Natural killer cell (primary cell): ENCODE measurements at regions not wholly inside any gene's neighbourhood (a gene's known extent, or its start where the extent isn't known, plus 50 kb on each side); places are given as distances from the start of the nearest gene placed in this dataset.

ENCODE experiments used
- ATAC-seq, 3 donors: fragments of 150-1000 bp in 2 of 3; fragments of 200-7000 bp in 1 of 3; cut with Tn5 transposase; 1 replicate in 1 of 3; 2 replicates in 2 of 3; pipeline ENCODE4 v1.10.0; 2021; ENCODE audit warnings: mild to moderate bottlenecking in 2 of 3, moderate library complexity in 2 of 3
- DNase-seq, 2 donors: peaks; one replicate each; pipeline versions ENCODE4 v3.0.0 to v3.0.0-alpha.2; 2013 to 2021; ENCODE audit warnings: mixed read lengths in 1 of 2
- H3K27ac ChIP-seq: one replicate; pipeline ENCODE4 v1.5.1; 2013; ENCODE audit warnings: mild to moderate bottlenecking, low read length
- H3K27me3 ChIP-seq: one replicate; pipeline ENCODE4 v1.6.1; 2013; ENCODE audit warnings: low read length; ENCODE audit not compliant: control insufficient read depth, insufficient read depth
- H3K36me3 ChIP-seq: one replicate; pipeline ENCODE4 v1.6.1; 2013; ENCODE audit warnings: low read length; ENCODE audit not compliant: control insufficient read depth, insufficient read depth
- H3K4me1 ChIP-seq: one replicate; pipeline ENCODE4 v1.6.1; 2013; ENCODE audit warnings: low read length; ENCODE audit not compliant: control insufficient read depth, insufficient read depth
- H3K4me3 ChIP-seq: one replicate; pipeline ENCODE4 v1.5.1; 2013; ENCODE audit warnings: low read length
- H3K9me3 ChIP-seq: one replicate; pipeline ENCODE4 v1.6.1; 2013; ENCODE audit warnings: low read length; ENCODE audit not compliant: control insufficient read depth, insufficient read depth
- H3K27ac Mint-ChIP-seq, 2 donors: one replicate each; pipeline ENCODE4 v1.8.0; 2022; ENCODE audit warnings: mild to moderate bottlenecking in 2 of 2, mixed read lengths in 2 of 2, moderate library complexity in 1 of 2
- H3K27me3 Mint-ChIP-seq, 2 donors: one replicate each; pipeline ENCODE4 v1.8.0; 2022; ENCODE audit warnings: low read depth in 2 of 2, mixed read lengths in 2 of 2
- H3K36me3 Mint-ChIP-seq: one replicate; pipeline ENCODE4 v1.8.0; 2022; ENCODE audit warnings: mixed read lengths
- H3K4me1 Mint-ChIP-seq, 2 donors: one replicate each; pipeline ENCODE4 v1.8.0; 2022; ENCODE audit warnings: mixed read lengths in 2 of 2
- H3K4me3 Mint-ChIP-seq: one replicate; pipeline ENCODE4 v1.8.0; 2022; ENCODE audit warnings: mild to moderate bottlenecking, moderate library complexity, mixed read lengths
- H3K9me3 Mint-ChIP-seq, 2 donors: one replicate each; pipeline ENCODE4 v1.8.0; 2022; ENCODE audit warnings: mixed read lengths in 2 of 2
- CTCF ChIP-seq: fragments of 200-600 bp; IDR thresholded peaks from one replicate; pipeline ENCODE4 v1.8.0; 2022; ENCODE audit warnings: antibody characterized with exemption
- WGBS: methylation state at CpG from one replicate; pipeline ENCODE4 v1.1.7; 2013; ENCODE audit warnings: missing lambda C conversion rate; ENCODE audit not compliant: insufficient coverage; 5-methylcytosine and 5-hydroxymethylcytosine counted together
- intact Hi-C: fragments of 100-400 bp; cut with micrococcal nuclease; formaldehyde crosslinking; loops from one replicate; pipeline ENCODE4 v1.14.2; 2022

DNA sequence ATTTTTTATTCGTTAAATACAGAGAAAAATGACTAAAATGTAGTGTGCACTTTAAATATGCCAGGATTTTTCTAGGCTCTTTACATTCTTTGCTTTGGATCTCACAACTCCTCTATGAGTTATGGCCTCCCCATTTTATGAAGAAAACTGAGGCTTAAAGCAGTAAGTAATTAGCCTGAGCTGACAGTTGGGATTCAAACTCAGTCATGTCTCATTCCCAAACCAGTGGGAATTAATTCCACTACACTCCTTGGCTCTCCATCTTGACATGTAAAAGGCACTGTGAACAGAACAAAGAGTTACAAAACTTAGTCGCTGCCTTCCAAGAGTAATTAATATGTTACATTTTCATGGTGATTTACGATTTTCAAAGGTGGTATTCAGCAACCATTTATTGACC lies 351.9 kb downstream of the SATB2 start:
- no peaks in the 10 kb centered on the region for H3K36me3 Mint-ChIP-seq
- no peak overlapping the region for H3K27ac Mint-ChIP-seq
- H3K27me3 Mint-ChIP-seq: no peaks in the 10 kb centered on the region
- WGBS: no CpG with 5 or more reads among the region's 3 CpGs
- H3K4me3 Mint-ChIP-seq: no peak overlapping the region
- no peak for DNase-seq
- Histone ChIP-seq H3K27me3 (no peaks in the 10 kb centered on the region), H3K4me3 (no peak overlapping the region), H3K36me3 (no peaks in the 10 kb centered on the region), H3K27ac (no peak overlapping the region), H3K9me3 (no peaks in the 10 kb centered on the region), H3K4me1 (no peaks in the 10 kb centered on the region)
- TF ChIP-seq CTCF: no peak
- H3K4me1 Mint-ChIP-seq: no peaks in the 10 kb centered on the region
- intact Hi-C loops: no loop called here
- H3K9me3 Mint-ChIP-seq: peaks cover 3 to 6% of the 10 kb centered on the region in 2 donors
- no peak for ATAC-seq

DNA sequence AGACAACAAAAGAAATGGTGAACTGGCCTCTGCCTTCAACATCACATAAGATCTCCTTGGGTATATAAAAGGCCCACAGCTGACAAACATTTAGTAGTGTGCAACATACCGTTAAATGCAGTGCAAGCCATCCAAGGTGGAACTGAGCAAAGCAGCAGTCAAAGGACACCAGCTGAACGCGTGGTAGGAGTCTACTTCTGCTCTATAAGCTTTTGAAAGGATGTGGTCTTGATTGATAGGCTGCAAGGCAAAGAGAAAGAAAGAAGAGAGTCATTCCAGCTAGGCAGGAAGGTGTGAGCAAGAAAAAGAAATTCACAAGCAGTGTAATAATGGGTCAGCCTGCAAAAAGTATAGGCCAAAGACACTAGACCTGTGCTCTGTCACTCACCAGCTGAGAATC lies 356.3 kb downstream of the SATB2 start:
- ATAC-seq (no peak), DNase-seq (no peak)
- Mint-ChIP-seq H3K9me3 (peaks cover 2 to 6% of the 10 kb centered on the region in 2 donors), H3K4me3 (no peak overlapping the region), H3K27ac (no peak overlapping the region), H3K36me3 (no peaks in the 10 kb centered on the region), H3K4me1 (no peaks in the 10 kb centered on the region), H3K27me3 (no peaks in the 10 kb centered on the region)
- TF ChIP-seq CTCF: no peak
- no peaks in the 10 kb centered on the region for H3K4me1 ChIP-seq
- 77% methylated on average over 3 of the region's 3 CpGs for WGBS
- no peaks in the 10 kb centered on the region for H3K36me3 ChIP-seq
- intact Hi-C loops: no loop called here
- no peaks in the 10 kb centered on the region for H3K27me3 ChIP-seq
- no peaks in the 10 kb centered on the region for H3K9me3 ChIP-seq
- H3K27ac ChIP-seq: no peak overlapping the region
- H3K4me3 ChIP-seq: no peak overlapping the region

- Mint-ChIP-seq H3K27me3 (no peaks in the 10 kb centered on the region), H3K4me1 (no peaks in the 10 kb centered on the region), H3K4me3 (no peak overlapping the region), H3K27ac (no peak overlapping the region), H3K9me3 (peaks cover 2 to 6% of the 10 kb centered on the region in 2 donors), H3K36me3 (no peaks in the 10 kb centered on the region)
- no peak overlapping the region for H3K27ac ChIP-seq
- H3K9me3 ChIP-seq: no peaks in the 10 kb centered on the region
- DNase-seq (no peak), ATAC-seq (no peak)
- no peak for TF ChIP-seq CTCF
- H3K27me3 ChIP-seq: no peaks in the 10 kb centered on the region
- no peaks in the 10 kb centered on the region for H3K4me1 ChIP-seq
- 98% methylated on average over 3 of the region's 4 CpGs for WGBS
- H3K4me3 ChIP-seq: no peak overlapping the region
- no peaks in the 10 kb centered on the region for H3K36me3 ChIP-seq
- intact Hi-C loops: no loop called here
Observed at GRCh38 chr2:199100326-199101110, 357.2 kb downstream of the SATB2 start.

DNA sequence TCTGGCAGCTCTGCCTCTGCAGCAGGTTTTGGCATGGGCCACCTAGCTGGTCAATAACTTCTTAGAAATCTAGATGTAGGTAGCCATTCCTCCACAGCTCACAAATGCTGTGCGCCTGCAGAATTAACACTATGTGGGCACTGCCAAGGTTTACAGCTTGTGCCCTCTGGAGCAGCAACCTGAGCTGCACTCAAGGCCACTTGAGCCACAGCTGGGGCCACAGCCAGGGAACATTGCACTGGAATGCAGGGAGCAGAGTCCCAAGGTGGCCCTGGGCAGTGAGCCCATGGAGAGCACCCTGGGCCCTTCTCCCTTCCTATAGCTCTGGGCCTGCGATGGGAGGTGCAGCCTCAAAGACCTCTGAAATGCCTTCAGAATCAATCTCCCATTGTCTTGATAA lies 365.3 kb downstream of the SATB2 start:
- Mint-ChIP-seq H3K4me3 (no peak overlapping the region), H3K4me1 (no peaks in the 10 kb centered on the region), H3K9me3 (peaks cover 4 to 7% of the 10 kb centered on the region in 2 donors), H3K27me3 (no peaks in the 10 kb centered on the region), H3K36me3 (no peaks in the 10 kb centered on the region), H3K27ac (no peak overlapping the region)
- Histone ChIP-seq H3K9me3 (no peaks in the 10 kb centered on the region), H3K27ac (no peak overlapping the region), H3K4me3 (no peak overlapping the region), H3K27me3 (no peaks in the 10 kb centered on the region), H3K36me3 (no peaks in the 10 kb centered on the region), H3K4me1 (no peaks in the 10 kb centered on the region)
- intact Hi-C loops: no loop called here
- WGBS: 86% methylated on average over 2 of the region's 2 CpGs
- no peak for TF ChIP-seq CTCF
- no peak for ATAC-seq
- DNase-seq: no peak
